NCI-H1694 treated with DMSO at 0.1 percent for 48 hours (cell line): ENCODE measurements at regions not wholly inside any gene's neighbourhood (a gene's known extent, or its start where the extent isn't known, plus 50 kb on each side); places are given as distances from the start of the nearest gene placed in this dataset.

Source experiments
- DNase-seq: peaks from one replicate; lab custom pipeline; 2025; lab: John Stamatoyannopoulos, UW

GRCh38 chr11:130776061-130776419 lies 140.2 kb downstream of the SNX19 start:
- no peak for DNase-seq

DNA sequence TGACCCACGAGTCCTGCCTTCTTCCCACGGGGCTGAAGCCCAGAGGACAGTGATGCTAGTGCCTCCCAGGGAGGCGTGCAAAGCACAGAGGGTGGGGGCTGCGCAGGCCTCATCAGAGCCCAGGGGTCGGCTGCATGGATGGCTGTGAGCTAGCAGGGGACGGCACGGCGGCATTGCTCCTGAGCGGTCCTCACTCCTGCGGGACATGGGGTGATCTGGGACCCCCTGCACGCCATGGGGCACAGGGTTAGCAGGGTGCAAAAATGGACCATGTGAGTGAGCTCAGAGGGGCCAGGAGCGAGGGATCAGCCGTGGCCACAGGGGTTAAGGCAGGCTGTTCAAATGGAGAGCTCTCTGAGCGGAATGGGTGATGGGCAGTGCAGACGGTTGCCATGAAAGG lies 138.3 kb downstream of the SNX19 start:
- DNase-seq: no peak

- DNase-seq: no peak
Measured at GRCh38 chr11:130778705-130779104, 137.6 kb downstream of the SNX19 start.

- DNase-seq: no peak
Measured at GRCh38 chr11:130779267-130779666, 137.0 kb downstream of the SNX19 start.

GRCh38 chr11:130779943-130780342 lies 136.3 kb downstream of the SNX19 start:
- no peak for DNase-seq

- no peak for DNase-seq
Measured at GRCh38 chr11:130780437-130780836, 135.8 kb downstream of the SNX19 start.

- DNase-seq: no peak
Measured at GRCh38 chr11:130781931-130782330, 134.3 kb downstream of the SNX19 start.

DNA sequence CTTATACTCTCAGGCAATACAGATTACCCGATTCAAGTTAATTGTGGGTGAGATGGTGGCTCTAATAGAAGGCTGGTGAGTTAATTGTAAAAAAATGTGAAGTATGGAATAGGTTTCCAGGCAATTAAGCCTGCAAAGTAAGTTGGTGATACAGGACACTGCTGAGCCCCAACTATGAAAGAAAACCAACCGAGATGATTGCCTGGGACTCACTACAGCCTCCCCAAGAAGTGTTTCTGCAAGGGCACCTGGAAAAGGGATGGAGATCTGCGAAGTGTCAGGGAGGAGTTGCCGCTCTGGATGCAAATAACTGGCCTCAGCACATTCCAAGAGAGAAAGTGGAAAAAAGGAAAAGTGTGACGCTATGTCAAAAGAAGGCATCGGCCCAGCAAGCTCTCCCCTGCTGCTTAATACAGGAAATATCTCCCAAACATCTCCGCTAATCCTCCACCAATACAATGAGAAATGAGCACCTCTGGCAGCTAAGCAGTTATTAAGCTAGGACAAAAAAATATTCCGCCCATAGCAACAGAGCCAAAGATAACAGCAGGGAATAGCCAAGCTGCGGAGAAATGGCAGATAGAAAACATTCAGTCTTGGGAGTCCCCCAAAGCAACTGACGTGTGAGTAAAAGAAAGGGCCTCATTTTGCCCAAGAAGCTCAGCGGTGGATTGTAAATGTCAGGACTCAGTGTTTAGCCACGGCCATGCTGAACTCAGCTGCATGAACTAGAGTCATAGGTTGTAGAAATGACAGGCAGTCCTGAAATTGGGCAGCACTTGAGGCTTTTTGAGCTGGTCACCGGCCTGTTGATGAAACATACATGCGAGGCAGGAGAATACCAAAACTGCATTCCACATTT lies 133.7 kb downstream of the SNX19 start:
- DNase-seq: no peak

DNA sequence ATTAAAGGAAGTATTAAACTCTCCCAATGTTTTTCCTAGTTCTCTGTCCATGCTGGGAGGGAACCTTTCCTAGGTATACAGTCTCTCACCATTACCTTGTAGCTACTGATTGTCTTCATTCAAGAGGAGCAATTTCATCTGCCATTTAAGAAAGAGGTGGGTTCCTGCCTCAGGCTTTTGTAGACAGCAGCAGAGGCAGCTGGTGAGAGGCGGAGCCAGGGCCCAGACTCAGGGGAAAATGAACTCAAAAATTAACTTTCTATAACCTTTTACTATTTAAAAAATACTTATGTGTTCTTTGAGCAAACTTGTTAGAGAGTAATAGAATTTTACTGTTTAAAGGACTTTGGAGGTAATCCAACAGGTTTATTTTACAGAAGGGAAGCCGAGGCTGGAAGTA lies 133.0 kb downstream of the SNX19 start:
- no peak for DNase-seq

DNA sequence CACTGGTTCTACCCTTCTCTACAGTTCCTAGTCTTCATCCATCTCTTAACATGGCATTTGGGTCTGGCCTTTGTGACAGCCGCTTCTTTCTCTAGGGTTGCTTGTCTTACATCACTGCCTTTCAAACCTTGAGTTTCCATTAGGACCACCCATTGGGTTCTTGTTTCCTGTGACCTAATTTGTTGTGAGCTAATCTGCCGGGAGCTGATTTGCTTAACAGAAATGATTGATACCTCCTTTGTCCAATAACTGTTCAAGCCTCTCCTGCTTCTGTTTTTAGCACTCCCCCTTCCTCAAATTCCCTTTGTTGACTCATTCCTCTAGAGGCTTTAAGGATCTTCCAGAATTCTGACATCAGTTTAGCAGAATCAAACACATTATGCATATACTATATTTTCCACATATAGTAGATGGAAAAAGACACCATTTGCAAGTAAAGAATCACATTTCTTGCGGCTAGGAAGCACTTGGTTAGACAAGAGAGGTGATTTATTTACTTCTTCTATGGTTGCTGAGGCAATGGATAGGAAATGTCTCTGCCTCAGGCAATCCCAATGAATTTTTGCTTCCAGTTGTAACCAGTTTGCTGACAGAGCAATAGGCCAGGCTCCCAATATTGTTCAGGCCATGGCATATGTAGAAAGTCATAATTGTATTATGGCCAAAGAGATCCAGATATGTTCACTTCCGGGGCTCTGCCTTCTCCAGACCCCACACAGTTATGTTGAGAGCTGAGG lies 130.7 kb downstream of the SNX19 start:
- DNase-seq: no peak

DNA sequence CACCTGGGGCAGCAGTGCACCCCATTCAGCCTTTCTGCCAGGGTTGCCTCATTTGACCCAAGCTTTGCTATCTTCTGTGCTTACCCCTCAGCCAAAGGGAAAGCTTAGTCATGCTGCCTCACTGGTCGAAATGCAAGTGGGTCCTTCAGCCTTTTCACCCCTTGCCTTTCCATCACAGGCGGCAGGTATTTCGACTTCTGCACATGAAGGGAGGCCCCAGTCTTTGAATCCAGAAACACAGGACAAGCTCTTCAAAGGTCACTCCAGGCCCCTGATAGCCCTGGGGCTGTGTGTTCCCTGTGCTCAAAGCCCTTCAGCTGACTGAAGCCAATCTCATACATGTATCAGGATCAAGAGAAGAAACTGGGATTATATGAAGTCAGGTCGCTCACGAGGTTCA lies 129.7 kb downstream of the SNX19 start:
- no peak for DNase-seq

GRCh38 chr11:130787092-130787616 lies 129.1 kb downstream of the SNX19 start:
- DNase-seq: no peak

DNA sequence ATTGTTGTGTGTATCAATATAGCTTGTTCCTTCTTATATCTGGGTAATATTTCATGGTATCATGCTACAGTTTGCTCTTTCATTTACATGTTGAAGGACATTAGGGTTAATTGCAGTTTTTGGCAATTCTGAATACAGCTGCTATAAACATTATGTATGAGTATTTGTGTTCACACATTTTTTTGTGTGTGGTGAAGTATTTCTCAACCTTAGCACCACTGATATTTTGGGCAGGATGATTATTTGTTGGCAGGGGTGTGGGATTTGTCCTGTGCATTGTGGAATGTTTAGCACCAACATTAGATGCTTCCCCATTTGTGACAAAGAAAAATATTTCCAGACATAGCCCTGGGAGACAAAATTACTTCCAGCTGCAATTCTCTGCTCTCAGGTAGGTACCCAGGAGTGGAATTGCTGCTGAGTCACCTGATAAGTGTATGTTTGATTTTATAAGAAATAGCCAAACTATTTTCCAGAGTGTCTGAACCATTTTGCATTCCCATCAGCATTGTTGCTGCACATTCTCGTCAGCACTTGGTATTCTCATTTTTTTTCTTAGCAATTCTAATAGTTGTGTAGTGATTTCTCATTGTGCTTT lies 128.2 kb downstream of the SNX19 start:
- DNase-seq: no peak

- no peak for DNase-seq
Measured at GRCh38 chr11:130789056-130789640, 127.1 kb downstream of the SNX19 start.

DNA sequence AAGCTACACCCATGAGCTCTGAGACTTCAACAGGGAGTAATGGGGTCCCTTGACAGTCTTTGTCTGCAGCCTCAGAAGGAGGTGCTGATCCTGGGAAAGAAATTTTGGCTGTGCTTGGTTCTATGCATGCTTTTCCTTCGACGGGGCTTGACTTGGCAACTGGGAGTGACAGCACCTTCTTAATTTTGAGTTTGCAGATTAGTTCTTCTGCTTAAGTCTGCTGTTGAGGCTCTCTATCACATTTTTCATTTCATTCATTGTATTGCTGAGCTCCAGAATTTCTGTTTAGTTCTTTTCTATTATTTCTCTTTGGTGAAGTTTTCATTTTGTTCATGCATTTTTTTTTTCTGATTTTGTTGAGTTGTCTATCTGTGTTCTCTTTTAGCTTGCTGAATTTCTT lies 125.6 kb downstream of the SNX19 start:
- DNase-seq: no peak

DNA sequence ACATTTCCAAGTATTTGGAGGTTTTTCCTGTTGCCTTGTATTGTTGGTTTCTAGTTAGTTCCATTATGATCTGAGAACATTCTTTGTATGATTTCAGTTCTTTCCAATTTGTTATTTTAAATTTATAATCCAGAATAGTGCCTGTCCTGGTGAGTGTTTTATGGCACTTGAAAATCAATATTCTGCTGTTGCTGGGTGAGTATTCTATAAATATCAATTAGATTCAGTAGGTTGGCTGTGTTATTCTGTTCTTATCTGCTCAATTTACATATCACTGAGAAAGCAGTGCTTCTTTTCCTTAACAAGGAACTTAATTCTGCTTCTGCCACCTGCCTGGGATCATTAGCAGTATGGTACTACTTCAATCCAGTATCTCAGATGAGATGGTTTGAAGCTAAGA lies 123.5 kb downstream of the SNX19 start:
- DNase-seq: no peak

DNA sequence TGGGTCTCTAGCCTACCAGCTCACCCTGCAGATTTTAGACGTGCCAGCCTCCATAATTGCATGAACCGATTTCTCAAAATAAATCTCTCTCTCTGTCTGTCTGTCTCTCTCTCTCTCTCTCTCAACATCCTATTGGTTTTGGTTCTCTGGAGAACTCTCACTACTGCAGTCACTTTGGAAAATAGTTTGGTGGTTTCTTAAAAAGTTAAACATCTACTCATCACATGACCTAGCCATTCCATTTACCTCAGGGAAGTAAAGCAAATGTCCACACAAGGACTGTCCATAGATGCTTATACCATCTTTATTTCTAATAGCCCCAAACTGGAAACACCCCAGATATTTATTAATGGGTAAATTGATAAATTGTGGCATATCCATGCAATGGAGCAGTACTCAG lies 119.5 kb downstream of the SNX19 start:
- no peak for DNase-seq

- DNase-seq: no peak
Measured at GRCh38 chr11:130798280-130798679, 118.0 kb downstream of the SNX19 start.

GRCh38 chr11:130798801-130799200 lies 117.5 kb downstream of the SNX19 start:
- DNase-seq: no peak

DNA sequence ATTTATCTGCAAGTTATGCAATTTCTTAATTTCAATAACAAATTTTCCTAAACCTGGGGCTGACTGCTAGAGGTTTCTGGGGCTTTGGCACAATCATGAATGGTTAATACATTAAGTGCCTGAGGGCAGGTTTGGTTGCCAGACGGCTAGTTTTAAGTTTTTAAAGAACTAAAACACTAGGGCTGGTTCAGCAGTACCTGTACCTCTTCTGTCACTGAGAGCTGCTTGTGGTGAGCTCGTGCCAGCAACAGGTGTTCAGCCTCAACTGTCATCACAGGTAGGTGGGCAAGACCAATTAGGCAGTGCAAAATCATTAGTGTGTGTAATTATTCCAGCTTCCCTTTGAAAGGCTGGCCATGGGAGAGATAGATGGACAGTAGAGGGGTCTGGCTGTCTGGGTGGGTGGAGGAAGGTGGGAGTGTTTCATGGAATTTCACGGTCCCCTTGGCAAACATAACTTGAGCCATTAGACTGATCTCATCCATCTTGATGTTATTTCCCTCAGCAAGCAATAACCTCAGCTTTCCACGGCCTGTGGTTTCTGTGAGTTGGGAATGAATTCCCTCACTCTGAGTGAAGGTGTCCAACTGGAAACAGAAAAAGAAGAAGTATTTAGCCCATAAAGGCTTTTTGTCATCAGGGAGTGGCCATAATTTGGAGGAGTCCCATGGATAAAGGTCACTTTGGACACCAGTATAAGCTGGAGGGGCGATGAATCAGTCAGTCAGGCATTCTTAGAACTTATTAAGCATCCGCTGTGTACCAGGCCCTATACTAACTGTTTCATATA lies 114.8 kb downstream of the SNX19 start:
- DNase-seq: no peak

- no peak for DNase-seq
Measured at GRCh38 chr11:130802567-130802966, 113.7 kb downstream of the SNX19 start.
